B cell (primary cell): ENCODE measurements at regions not wholly inside any gene's neighbourhood (a gene's known extent, or its start where the extent isn't known, plus 50 kb on each side); places are given as distances from the start of the nearest gene placed in this dataset.

Experiments
- ATAC-seq: fragments of 200-7000 bp; cut with Tn5 transposase; one replicate; pipeline ENCODE4 v1.10.0; 2021; ENCODE audit warnings: low read depth, mild to moderate bottlenecking, moderate number of reproducible peaks, moderate library complexity
- CTCF ChIA-PET: fragments of 350-600 bp; sonication (Branson Sonifier 250); formaldehyde crosslinking; loops from one replicate; lab custom pipeline; 2021; ENCODE audit warnings: antibody characterized with exemption, inconsistent platforms; lab: Charles Lee
- POLR2A ChIA-PET: fragments of 350-600 bp; sonication (Branson Sonifier 250); formaldehyde crosslinking; loops from one replicate; lab custom pipeline; 2021; ENCODE audit warnings: antibody characterized with exemption; lab: Charles Lee
- DNase-seq: peaks from one replicate; pipeline ENCODE4 v3.0.0; 2013
- H2AFZ ChIP-seq: 2 replicates; pipeline ENCODE4 v1.6.1; 2012; ENCODE audit warnings: mild to moderate bottlenecking, low read depth, low read length; ENCODE audit not compliant: insufficient read depth, poor library complexity, severe bottlenecking
- H3K27ac ChIP-seq, 2 donors: 1 replicate in 1 of 2; 2 replicates in 1 of 2; pipeline ENCODE4 v1.5.1; 2012 to 2013; ENCODE audit warnings: low read length in 2 of 2, mild to moderate bottlenecking in 2 of 2, moderate library complexity in 1 of 2
- H3K27me3 ChIP-seq, 4 experiments: fragments of 200-600 bp in 1 of 4; sonication (generic) in 1 of 4; replicated peaks in 1 of 4; 1 replicate in 2 of 4; 2 replicates in 2 of 4; pipeline versions ENCODE4 v1.6.1 to v1.7.0; 2013 to 2016; ENCODE audit warnings: low read length in 3 of 4, mild to moderate bottlenecking in 2 of 4, mixed read lengths in 1 of 4, moderate library complexity in 1 of 4; ENCODE audit not compliant: insufficient read depth in 4 of 4, control insufficient read depth in 3 of 4; ENCODE audit errors: control extremely low read depth in 1 of 4
- H3K36me3 ChIP-seq, 2 experiments: replicated peaks in 1 of 2; 1 replicate in 1 of 2; 2 replicates in 1 of 2; pipeline versions ENCODE4 v1.6.1 to v1.7.1; 2013; ENCODE audit warnings: low read length in 1 of 2; ENCODE audit not compliant: insufficient read depth in 2 of 2, control insufficient read depth in 1 of 2; ENCODE audit errors: control extremely low read depth in 1 of 2, extremely low read depth in 1 of 2
- H3K4me1 ChIP-seq, 2 donors: fragments of 200-600 bp in 1 of 2; sonication (generic) in 1 of 2; 1 replicate in 1 of 2; 2 replicates in 1 of 2; pipeline versions ENCODE4 v1.5.1 to v1.6.1; 2013 to 2017; ENCODE audit warnings: low read length in 2 of 2; ENCODE audit not compliant: control insufficient read depth in 2 of 2, insufficient read depth in 2 of 2
- H3K4me2 ChIP-seq: replicated peaks from 2 replicates; pipeline ENCODE3; 2012; ENCODE audit warnings: mild to moderate bottlenecking, low read depth, low read length; ENCODE audit not compliant: poor library complexity, severe bottlenecking
- H3K4me3 ChIP-seq, 5 experiments: fragments of 200-600 bp in 1 of 5; sonication (generic) in 1 of 5; 1 replicate in 3 of 5; 2 replicates in 2 of 5; pipeline versions ENCODE4 v1.5.1 to v1.7.0; 2011 to 2016; ENCODE audit warnings: low read length in 4 of 5, mild to moderate bottlenecking in 4 of 5, low read depth in 2 of 5, control low read depth in 1 of 5, moderate library complexity in 1 of 5; ENCODE audit not compliant: insufficient read depth in 1 of 5; ENCODE audit errors: control extremely low read depth in 1 of 5, extremely low read depth in 1 of 5
- H3K79me2 ChIP-seq: fragments of 200-600 bp; sonication (generic); one replicate; pipeline ENCODE4 v1.6.0; 2016; ENCODE audit warnings: low read length; ENCODE audit not compliant: control insufficient read depth, insufficient read depth
- H3K9ac ChIP-seq: fragments of 200-600 bp; sonication (generic); 2 replicates; pipeline ENCODE4 v1.6.1; 2017; ENCODE audit warnings: mild to moderate bottlenecking, low read length, moderate library complexity
- H3K9me3 ChIP-seq, 3 donors: one replicate each; pipeline versions ENCODE4 v1.6.1 to v1.7.1; 2013; ENCODE audit warnings: low read length in 2 of 3; ENCODE audit not compliant: control insufficient read depth in 2 of 3, insufficient read depth in 1 of 3; ENCODE audit errors: control extremely low read depth in 1 of 3
- H4K20me1 ChIP-seq: 2 replicates; pipeline ENCODE4 v1.6.0; 2012; ENCODE audit warnings: mild to moderate bottlenecking, low read length; ENCODE audit not compliant: insufficient read depth, control insufficient read depth, poor library complexity, severe bottlenecking
- H3K27ac Mint-ChIP-seq: one replicate; pipeline ENCODE4 v1.8.0; 2021; ENCODE audit warnings: mixed read lengths
- H3K27me3 Mint-ChIP-seq: one replicate; pipeline ENCODE4 v1.8.0; 2021; ENCODE audit warnings: mixed read lengths
- H3K4me1 Mint-ChIP-seq: one replicate; pipeline ENCODE4 v1.8.0; 2021; ENCODE audit warnings: mixed read lengths
- H3K4me3 Mint-ChIP-seq: one replicate; pipeline ENCODE4 v1.8.0; 2021; ENCODE audit warnings: mixed read lengths
- H3K9me3 Mint-ChIP-seq: one replicate; pipeline ENCODE4 v1.8.0; 2022; ENCODE audit warnings: mixed read lengths; ENCODE audit not compliant: insufficient read depth
- CTCF ChIP-seq: fragments of 200-600 bp; IDR thresholded peaks from one replicate; pipeline ENCODE4 v1.8.0; 2022; ENCODE audit warnings: antibody characterized with exemption, mild to moderate bottlenecking
- EZH2 ChIP-seq: IDR thresholded peaks from 2 replicates; pipeline ENCODE4 v1.6.1; 2012; ENCODE audit warnings: borderline replicate concordance, low read depth, mild to moderate bottlenecking, moderate library complexity, low read length; ENCODE audit not compliant: insufficient read depth, poor library complexity, severe bottlenecking
- WGBS: methylation state at CpG from one replicate; pipeline ENCODE4 v1.1.5; 2013; ENCODE audit warnings: missing lambda C conversion rate; ENCODE audit not compliant: insufficient coverage; 5-methylcytosine and 5-hydroxymethylcytosine counted together
- intact Hi-C: fragments of 100-400 bp; cut with micrococcal nuclease; formaldehyde crosslinking; loops from one replicate; pipeline ENCODE4 v1.10.0; 2022

GRCh38 chr6:50657513-50657912 is 55.8 kb upstream of the TFAP2D start:
- Histone ChIP-seq H4K20me1 (no peaks in the 10 kb centered on the region), H3K36me3 (no peaks in the 10 kb centered on the region), H3K4me3 (no peak overlapping the region), H3K9ac (no peak overlapping the region), H3K27me3 (no peaks in the 10 kb centered on the region), H3K4me1 (no peaks in the 10 kb centered on the region), H3K27ac (no peak overlapping the region), H3K79me2 (no peaks in the 10 kb centered on the region), H3K9me3 (no peaks in the 10 kb centered on the region), H2AFZ (no peak overlapping the region), H3K4me2 (no peak overlapping the region)
- no peak for DNase-seq
- no peaks in the 10 kb centered on the region for H3K27me3 Mint-ChIP-seq
- H3K9me3 Mint-ChIP-seq, result no peaks in the 10 kb centered on the region
- ATAC-seq, result no peak
- H3K27ac Mint-ChIP-seq, result no peak overlapping the region
- no peaks in the 10 kb centered on the region for H3K4me1 Mint-ChIP-seq
- no peak overlapping the region for H3K4me3 Mint-ChIP-seq
- CTCF ChIA-PET, result interaction anchor here (0.6 to 1.4 kb wide), 2 partner anchors 10 to 35 kb away, joined by 3 read pairs; no protein-coding TSS in a partner anchor
- intact Hi-C loops, result no loop called here
- TF ChIP-seq EZH2 (no peak), CTCF (no peak)
- POLR2A ChIA-PET, result no interaction called here
- WGBS, result 100% methylated on average over 1 of the region's 1 CpG

GRCh38 chr6:50658561-50658960 is 54.8 kb upstream of the TFAP2D start:
- no peaks in the 10 kb centered on the region for H3K9me3 ChIP-seq
- Mint-ChIP-seq H3K4me1 (no peaks in the 10 kb centered on the region), H3K27me3 (no peaks in the 10 kb centered on the region), H3K9me3 (no peaks in the 10 kb centered on the region), H3K4me3 (no peak overlapping the region), H3K27ac (no peak overlapping the region)
- TF ChIP-seq CTCF (no peak), EZH2 (no peak)
- no peaks in the 10 kb centered on the region for H3K79me2 ChIP-seq
- no peaks in the 10 kb centered on the region for H3K4me1 ChIP-seq
- CTCF ChIA-PET, result interaction anchor here (1.4 kb wide), 1 partner anchor 34 kb away, joined by 3 read pairs; no protein-coding TSS in a partner anchor
- no CpG with 5 or more reads among the region's 2 CpGs for WGBS
- no peaks in the 10 kb centered on the region for H3K27me3 ChIP-seq
- H2AFZ ChIP-seq, result no peak overlapping the region
- ATAC-seq (no peak), DNase-seq (no peak)
- no peaks in the 10 kb centered on the region for H3K36me3 ChIP-seq
- no peak overlapping the region for H3K9ac ChIP-seq
- POLR2A ChIA-PET, result no interaction called here
- H3K4me3 ChIP-seq, result no peak overlapping the region
- intact Hi-C loops, result no loop called here
- no peaks in the 10 kb centered on the region for H4K20me1 ChIP-seq
- H3K4me2 ChIP-seq, result no peak overlapping the region
- no peak overlapping the region for H3K27ac ChIP-seq
